Mucosa of descending colon (tissue), 3 donors: ENCODE measurements at regions not wholly inside any gene's neighbourhood (a gene's known extent, or its start where the extent isn't known, plus 50 kb on each side); places are given as distances from the start of the nearest gene placed in this dataset.

Experiments used
- ATAC-seq: fragments of 200-7000 bp; cut with Tn5 transposase; one replicate; pipeline ENCODE4 v1.9.1; 2020; ENCODE audit warnings: mild to moderate bottlenecking, moderate library complexity
- DNase-seq, 3 donors: peaks; one replicate each; pipeline ENCODE4 v3.0.0-alpha.2; 2020
- H3K36me3 ChIP-seq: fragments of 200-600 bp; one replicate; pipeline ENCODE4 v1.8.0; 2021; ENCODE audit warnings: low read depth, mild to moderate bottlenecking
- H3K4me1 ChIP-seq: fragments of 200-600 bp; one replicate; pipeline ENCODE4 v1.8.0; 2021; ENCODE audit warnings: low read depth, mild to moderate bottlenecking
- H3K4me3 ChIP-seq: fragments of 200-600 bp; one replicate; pipeline ENCODE4 v1.8.0; 2021; ENCODE audit warnings: mild to moderate bottlenecking
- H3K9me3 ChIP-seq: fragments of 200-600 bp; one replicate; pipeline ENCODE4 v1.8.0; 2021; ENCODE audit warnings: mild to moderate bottlenecking
- CTCF ChIP-seq: fragments of 200-600 bp; IDR thresholded peaks from one replicate; pipeline ENCODE4 v1.8.0; 2022; ENCODE audit warnings: antibody characterized with exemption, mild to moderate bottlenecking
- intact Hi-C, 2 donors: fragments of 100-400 bp; cut with DNase I in 1 of 2; cut with micrococcal nuclease in 1 of 2; formaldehyde crosslinking; loops; one replicate each; pipeline versions ENCODE4 v1.11.0 to v1.11.1; 2022; cut with DNase I, micrococcal nuclease
- donor health status: DM: no; HTN: no; CAD: no; lungs with moderate emphysema.
- donor health status: DM: no; HTN: no; CAD: no.
- donor health status: DM: no; HTN: yes; CAD: no.

- no peaks in the 10 kb centered on the region for H3K9me3 ChIP-seq
- H3K36me3 ChIP-seq = no peaks in the 10 kb centered on the region
- no peak for TF ChIP-seq CTCF
- no peak for DNase-seq
- H3K4me1 ChIP-seq = no peaks in the 10 kb centered on the region
- intact Hi-C loops = no loop called here
- no peak overlapping the region for H3K4me3 ChIP-seq
- no peak for ATAC-seq
Measured at GRCh38 chr5:62138607-62139006, 167.4 kb upstream of the KIF2A start.

DNA sequence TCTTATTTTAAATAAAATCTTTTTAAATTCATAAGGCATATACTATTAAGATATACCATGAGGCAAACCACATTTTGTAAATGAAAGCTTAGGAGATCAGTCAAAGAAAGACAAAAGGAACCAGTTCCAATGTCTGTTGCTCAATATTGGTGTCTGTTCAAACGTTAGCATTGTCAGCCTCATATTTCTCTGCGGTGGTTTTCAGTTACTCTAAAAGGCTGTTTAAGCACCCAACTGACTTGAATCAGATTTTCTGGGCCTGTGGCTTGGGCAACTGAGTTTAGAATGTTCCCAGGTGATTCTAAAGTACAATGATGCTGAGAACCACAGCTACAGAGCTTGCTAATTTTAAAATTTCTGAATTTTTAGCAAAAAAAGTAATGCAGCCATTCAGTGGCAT is 166.3 kb upstream of the KIF2A start:
- Histone ChIP-seq H3K4me1 (no peaks in the 10 kb centered on the region), H3K36me3 (no peaks in the 10 kb centered on the region), H3K4me3 (no peak overlapping the region), H3K9me3 (no peaks in the 10 kb centered on the region)
- no peak for ATAC-seq
- intact Hi-C loops = no loop called here
- no peak for DNase-seq
- no peak for TF ChIP-seq CTCF

DNA sequence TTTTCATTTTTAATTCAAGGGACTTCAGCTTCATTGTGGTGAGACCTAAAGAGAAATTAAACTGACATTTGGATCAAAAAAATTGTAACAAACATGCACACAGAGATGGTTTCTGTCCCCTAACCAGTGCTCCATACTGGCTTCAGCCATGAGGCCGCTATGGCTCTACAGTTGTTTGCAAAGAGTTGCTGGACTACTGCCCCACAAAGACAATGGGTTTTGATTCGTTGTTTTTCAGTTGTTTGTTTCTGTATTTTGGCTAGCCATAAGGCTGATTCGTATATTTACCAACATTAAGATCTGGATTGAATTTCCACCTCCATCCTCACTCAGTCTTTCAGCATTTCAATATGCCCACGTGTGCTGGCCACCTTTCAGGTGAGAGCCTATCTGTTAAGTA is 163.7 kb upstream of the KIF2A start:
- Histone ChIP-seq H3K36me3 (no peaks in the 10 kb centered on the region), H3K9me3 (no peaks in the 10 kb centered on the region), H3K4me1 (no peaks in the 10 kb centered on the region), H3K4me3 (no peak overlapping the region)
- TF ChIP-seq CTCF = no peak
- ATAC-seq (no peak), DNase-seq (no peak)
- intact Hi-C loops = no loop called here

DNA sequence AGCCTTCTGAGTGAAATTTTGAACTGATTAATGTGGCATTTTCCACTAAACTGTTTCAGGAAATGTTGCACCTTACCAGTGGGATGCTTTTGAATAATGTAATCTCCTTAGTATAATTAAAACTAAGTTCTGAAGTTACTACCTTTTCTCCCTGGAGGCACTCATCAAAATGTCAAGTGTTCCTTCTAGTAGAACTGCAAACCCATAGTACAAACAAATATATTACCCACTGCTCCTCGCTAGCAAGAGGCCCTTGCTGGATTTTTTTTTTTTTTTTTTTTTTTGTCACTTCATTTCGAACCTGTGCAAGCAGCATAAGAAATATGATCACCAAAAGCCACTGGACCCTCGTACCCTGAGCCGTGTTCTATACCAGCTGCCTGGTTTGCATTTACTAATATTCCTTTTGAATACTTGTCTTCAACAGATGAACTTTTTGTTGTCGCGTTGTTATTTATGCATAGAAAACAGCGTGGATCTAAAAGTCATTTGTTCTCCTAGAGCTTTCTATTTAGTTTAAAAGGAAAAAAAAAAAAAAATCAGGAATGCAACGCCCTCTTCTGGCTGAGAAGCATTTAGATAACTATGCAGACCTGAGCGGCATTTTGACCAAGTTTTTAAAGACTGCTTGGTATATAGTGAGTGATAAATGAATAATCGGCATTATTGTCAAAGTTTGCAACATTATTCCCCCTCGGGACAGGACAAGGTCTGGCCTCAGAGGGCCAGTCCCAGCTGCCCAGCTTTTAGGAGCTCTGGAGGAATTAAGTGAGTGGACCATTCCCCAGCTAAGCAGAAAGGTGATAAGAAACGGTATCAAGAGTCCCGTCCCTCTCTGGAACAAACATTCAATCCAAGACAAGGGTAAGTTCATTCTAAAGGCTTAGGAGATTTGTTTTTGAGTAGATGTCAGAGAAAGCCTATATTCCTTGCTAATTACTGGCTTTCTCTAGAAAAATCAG is 162.5 kb upstream of the KIF2A start:
- ATAC-seq = peak; percentile 22
- no peak for TF ChIP-seq CTCF
- no peak overlapping the region for H3K4me3 ChIP-seq
- intact Hi-C loops = no loop called here
- no peaks in the 10 kb centered on the region for H3K4me1 ChIP-seq
- no peaks in the 10 kb centered on the region for H3K36me3 ChIP-seq
- DNase-seq = peak in 1 of 3 donors; percentile 3
- no peaks in the 10 kb centered on the region for H3K9me3 ChIP-seq

- H3K9me3 ChIP-seq = no peaks in the 10 kb centered on the region
- intact Hi-C loops = no loop called here
- ATAC-seq (no peak), DNase-seq (no peak)
- no peak overlapping the region for H3K4me3 ChIP-seq
- H3K4me1 ChIP-seq = no peaks in the 10 kb centered on the region
- TF ChIP-seq CTCF = no peak
- no peaks in the 10 kb centered on the region for H3K36me3 ChIP-seq
Measured at GRCh38 chr5:62144401-62145022, 161.5 kb upstream of the KIF2A start.
